OCI-LY1 (cell line): ENCODE measurements at regions not wholly inside any gene's neighbourhood (a gene's known extent, or its start where the extent isn't known, plus 50 kb on each side); places are given as distances from the start of the nearest gene placed in this dataset.

Experiments used
- H2AFZ ChIP-seq: fragments of 200-600 bp; sonication (generic), shearing (Covaris generic); 2 replicates; pipeline ENCODE4 v1.6.0; 2014; ENCODE audit warnings: antibody characterized with exemption, mild to moderate bottlenecking, low read length
- H3F3A ChIP-seq: fragments of 200-600 bp; sonication (generic), shearing (Covaris generic); 2 replicates; pipeline ENCODE4 v1.6.0; 2014; ENCODE audit warnings: mild to moderate bottlenecking, antibody characterized with exemption, low read length, moderate library complexity; ENCODE audit not compliant: insufficient read depth
- H3K27ac ChIP-seq: fragments of 200-600 bp; sonication (generic); 2 replicates; pipeline ENCODE4 v1.5.1; 2014; ENCODE audit warnings: low read length, mixed run types, mild to moderate bottlenecking, low read depth; ENCODE audit not compliant: poor library complexity, severe bottlenecking
- H3K27me3 ChIP-seq: fragments of 200-600 bp; sonication (generic); 2 replicates; pipeline ENCODE4 v1.6.0; 2014; ENCODE audit warnings: antibody characterized with exemption, mild to moderate bottlenecking, low read length, moderate library complexity; ENCODE audit not compliant: insufficient read depth
- H3K36me3 ChIP-seq: fragments of 200-600 bp; sonication (generic); 2 replicates; pipeline ENCODE4 v1.6.1; 2014; ENCODE audit warnings: mild to moderate bottlenecking, antibody characterized with exemption, low read length, moderate library complexity, mixed read lengths; ENCODE audit not compliant: insufficient read depth
- H3K4me1 ChIP-seq: fragments of 200-600 bp; sonication (generic); 2 replicates; pipeline ENCODE4 v1.5.1; 2014; ENCODE audit warnings: mild to moderate bottlenecking, low read length, moderate library complexity; ENCODE audit not compliant: insufficient read depth, severe bottlenecking
- H3K4me2 ChIP-seq: fragments of 200-600 bp; sonication (generic), shearing (Covaris generic); 2 replicates; pipeline ENCODE4 v1.6.1; 2014; ENCODE audit warnings: low read length
- H3K4me3 ChIP-seq: fragments of 200-600 bp; sonication (generic); 2 replicates; pipeline ENCODE4 v1.5.1; 2014; ENCODE audit warnings: low read length, low read depth, mild to moderate bottlenecking, mixed read lengths; ENCODE audit not compliant: poor library complexity, severe bottlenecking
- H3K79me2 ChIP-seq: fragments of 200-600 bp; shearing (Covaris generic); 2 replicates; pipeline ENCODE4 v1.6.1; 2016; ENCODE audit warnings: mixed run types, low read length, mixed read lengths; ENCODE audit not compliant: insufficient read depth
- H3K9ac ChIP-seq: fragments of 200-600 bp; sonication (generic), shearing (Covaris generic); 2 replicates; pipeline ENCODE4 v1.6.1; 2014; ENCODE audit warnings: mild to moderate bottlenecking, low read length, mixed read lengths
- H3K9me2 ChIP-seq: fragments of 200-600 bp; sonication (generic), shearing (Covaris generic); 2 replicates; pipeline ENCODE4 v1.6.1; 2014; ENCODE audit warnings: low read depth, mild to moderate bottlenecking, low read length, mixed read lengths
- H3K9me3 ChIP-seq: fragments of 200-600 bp; shearing (Covaris generic); 2 replicates; pipeline ENCODE4 v1.6.1; 2014; ENCODE audit warnings: low read length, mixed read lengths
- H4K20me1 ChIP-seq: fragments of 200-600 bp; sonication (generic), shearing (Covaris generic); 2 replicates; pipeline ENCODE4 v1.6.0; 2016; ENCODE audit warnings: mild to moderate bottlenecking, low read length; ENCODE audit not compliant: insufficient read depth
- CTCF ChIP-seq: fragments of 200-600 bp; sonication (generic), shearing (Covaris generic); IDR thresholded peaks from 2 replicates; pipeline ENCODE4 v1.5.1; 2017; ENCODE audit warnings: mild to moderate bottlenecking, antibody characterized with exemption, low read length, moderate library complexity, mixed read lengths
- EZH2 ChIP-seq: fragments of 200-600 bp; sonication (generic), shearing (Covaris generic); IDR thresholded peaks from 2 replicates; pipeline ENCODE4 v1.8.0; 2017; ENCODE audit warnings: borderline replicate concordance, mixed run types, mild to moderate bottlenecking, antibody characterized with exemption, low read length, moderate library complexity, mixed read lengths

GRCh38 chr5:18197734-18198133 is 563.5 kb downstream of the TAF11L14 start:
- no peak overlapping the region for H3K9ac ChIP-seq
- H2AFZ ChIP-seq: no peak overlapping the region
- no peak overlapping the region for H3K4me3 ChIP-seq
- H3K9me2 ChIP-seq: no peaks in the 10 kb centered on the region
- no peak overlapping the region for H3K27ac ChIP-seq
- no peaks in the 10 kb centered on the region for H3F3A ChIP-seq
- H3K4me1 ChIP-seq: no peaks in the 10 kb centered on the region
- no peaks in the 10 kb centered on the region for H3K9me3 ChIP-seq
- H3K36me3 ChIP-seq: no peaks in the 10 kb centered on the region
- no peaks in the 10 kb centered on the region for H3K27me3 ChIP-seq
- TF ChIP-seq CTCF (no peak), EZH2 (no peak)
- H3K79me2 ChIP-seq: no peaks in the 10 kb centered on the region
- H4K20me1 ChIP-seq: no peaks in the 10 kb centered on the region
- no peak overlapping the region for H3K4me2 ChIP-seq

- Histone ChIP-seq H3K79me2 (no peaks in the 10 kb centered on the region), H3K27ac (no peak overlapping the region), H3K36me3 (no peaks in the 10 kb centered on the region), H2AFZ (no peak overlapping the region), H4K20me1 (no peaks in the 10 kb centered on the region), H3K9ac (no peak overlapping the region), H3K4me2 (no peak overlapping the region), H3K27me3 (no peaks in the 10 kb centered on the region), H3K4me3 (no peak overlapping the region), H3K4me1 (no peaks in the 10 kb centered on the region), H3K9me3 (no peaks in the 10 kb centered on the region), H3K9me2 (no peaks in the 10 kb centered on the region), H3F3A (no peaks in the 10 kb centered on the region)
- TF ChIP-seq CTCF: no peak
- TF ChIP-seq EZH2: no peak
Observed at GRCh38 chr5:18202164-18202563, 567.9 kb downstream of the TAF11L14 start.

- Histone ChIP-seq H2AFZ (no peak overlapping the region), H3K4me1 (no peaks in the 10 kb centered on the region), H3K36me3 (no peaks in the 10 kb centered on the region), H4K20me1 (no peaks in the 10 kb centered on the region), H3K79me2 (no peaks in the 10 kb centered on the region), H3K4me2 (no peak overlapping the region), H3K4me3 (no peak overlapping the region), H3K9ac (no peak overlapping the region), H3K9me2 (no peaks in the 10 kb centered on the region), H3K27ac (no peak overlapping the region), H3F3A (no peaks in the 10 kb centered on the region), H3K9me3 (no peaks in the 10 kb centered on the region), H3K27me3 (no peaks in the 10 kb centered on the region)
- TF ChIP-seq CTCF (no peak), EZH2 (no peak)
Observed at GRCh38 chr5:18203296-18203695, 569.0 kb downstream of the TAF11L14 start.
